ENCODE measurements at regions not wholly inside any gene's neighbourhood (a gene's known extent, or its start where the extent isn't known, plus 50 kb on each side); places are given as distances from the start of the nearest gene placed in this dataset.
"Not testable (repeated sequence)": the region's sequence is repeated elsewhere in the genome, so short reads cannot be mapped to it uniquely, and the experiment has no call there.

DNA sequence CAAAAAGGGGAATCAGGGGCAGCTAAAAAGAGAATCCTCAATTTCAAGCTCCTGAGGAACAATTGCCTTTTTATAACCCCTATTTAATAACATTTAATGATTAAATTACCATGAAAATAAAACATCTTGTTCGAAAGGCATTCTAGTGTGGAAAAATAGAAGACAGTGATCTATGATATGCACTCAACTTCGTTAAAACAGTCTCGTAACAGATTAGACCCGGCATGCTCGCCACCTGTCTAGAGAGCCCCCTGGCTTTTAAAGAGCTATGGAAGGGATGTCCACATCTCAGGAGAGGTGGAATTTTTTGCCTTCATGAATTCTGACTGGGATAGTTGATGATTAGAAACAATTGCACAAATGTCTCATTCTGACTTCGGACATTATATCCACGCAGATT, 153.7 kb upstream of the MDFIC2 start:
- H3K9me3 ChIP-seq (replicated peaks), result no peaks in the 10 kb centered on the region
- TF ChIP-seq, protein P1, sequence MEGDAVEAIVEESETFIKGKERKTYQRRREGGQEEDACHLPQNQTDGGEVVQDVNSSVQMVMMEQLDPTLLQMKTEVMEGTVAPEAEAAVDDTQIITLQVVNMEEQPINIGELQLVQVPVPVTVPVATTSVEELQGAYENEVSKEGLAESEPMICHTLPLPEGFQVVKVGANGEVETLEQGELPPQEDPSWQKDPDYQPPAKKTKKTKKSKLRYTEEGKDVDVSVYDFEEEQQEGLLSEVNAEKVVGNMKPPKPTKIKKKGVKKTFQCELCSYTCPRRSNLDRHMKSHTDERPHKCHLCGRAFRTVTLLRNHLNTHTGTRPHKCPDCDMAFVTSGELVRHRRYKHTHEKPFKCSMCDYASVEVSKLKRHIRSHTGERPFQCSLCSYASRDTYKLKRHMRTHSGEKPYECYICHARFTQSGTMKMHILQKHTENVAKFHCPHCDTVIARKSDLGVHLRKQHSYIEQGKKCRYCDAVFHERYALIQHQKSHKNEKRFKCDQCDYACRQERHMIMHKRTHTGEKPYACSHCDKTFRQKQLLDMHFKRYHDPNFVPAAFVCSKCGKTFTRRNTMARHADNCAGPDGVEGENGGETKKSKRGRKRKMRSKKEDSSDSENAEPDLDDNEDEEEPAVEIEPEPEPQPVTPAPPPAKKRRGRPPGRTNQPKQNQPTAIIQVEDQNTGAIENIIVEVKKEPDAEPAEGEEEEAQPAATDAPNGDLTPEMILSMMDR (IDR thresholded peaks at IDR 0.05; ENCODE audit: borderline replicate concordance), result no peak

DNA sequence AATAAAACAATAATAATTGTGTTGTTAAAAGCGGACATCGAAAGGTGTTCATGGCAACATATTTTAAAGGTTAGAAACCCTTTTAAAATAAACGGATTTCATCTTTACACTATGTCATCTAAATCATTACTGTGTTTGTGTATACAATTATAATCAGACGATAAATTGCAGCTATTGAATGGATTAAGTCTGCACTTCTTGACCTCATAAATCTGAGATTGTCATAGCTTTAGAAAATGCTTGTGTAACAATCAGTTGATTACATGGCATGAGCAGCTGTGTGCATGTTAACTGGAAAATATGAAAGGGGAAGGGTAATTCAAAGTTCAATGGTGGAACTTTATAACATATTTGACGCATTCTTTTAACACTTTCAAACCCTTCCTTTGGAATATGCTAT, 152.4 kb upstream of the MDFIC2 start:
- no peak overlapping the region for H3K4me3 ChIP-seq
- no peak for DNase-seq
- TF ChIP-seq, protein P1 (IDR thresholded peaks at IDR 0.05; ENCODE audit: borderline replicate concordance), result no peak
- H3K27ac ChIP-seq (replicated peaks), result no peak overlapping the region
- peaks cover 8% of the 10 kb centered on the region for H3K27me3 ChIP-seq (ENCODE audit: low read depth)
- no peaks in the 10 kb centered on the region for H3K9me3 ChIP-seq (replicated peaks)
- H3K36me3 ChIP-seq, result no peaks in the 10 kb centered on the region
- intact Hi-C loops (cut with micrococcal nuclease), result no loop called here
- H3K4me1 ChIP-seq, result no peaks in the 10 kb centered on the region

More for the DNA sequence above, 153.7 kb upstream of the MDFIC2 start:
- DNase-seq, result no peak
- Histone ChIP-seq H3K4me3 (no peak overlapping the region), H3K27ac (replicated peaks) (no peak overlapping the region), H3K36me3 (no peaks in the 10 kb centered on the region), H3K27me3 (ENCODE audit: low read depth) (peaks cover 8% of the 10 kb centered on the region), H3K4me1 (no peaks in the 10 kb centered on the region)
- intact Hi-C loops (cut with micrococcal nuclease), result no loop called here

GRCh38 chr3:70464465-70464864, 152.0 kb upstream of the MDFIC2 start:
- Histone ChIP-seq H3K4me3 (no peak overlapping the region), H3K4me1 (no peaks in the 10 kb centered on the region), H3K27ac (replicated peaks) (no peak overlapping the region), H3K27me3 (ENCODE audit: low read depth) (peaks cover 8% of the 10 kb centered on the region), H3K9me3 (replicated peaks) (no peaks in the 10 kb centered on the region), H3K36me3 (no peaks in the 10 kb centered on the region)
- intact Hi-C loops (cut with micrococcal nuclease), result no loop called here
- TF ChIP-seq, protein P1 (IDR thresholded peaks at IDR 0.05; ENCODE audit: borderline replicate concordance), result no peak
- no peak for DNase-seq

DNA sequence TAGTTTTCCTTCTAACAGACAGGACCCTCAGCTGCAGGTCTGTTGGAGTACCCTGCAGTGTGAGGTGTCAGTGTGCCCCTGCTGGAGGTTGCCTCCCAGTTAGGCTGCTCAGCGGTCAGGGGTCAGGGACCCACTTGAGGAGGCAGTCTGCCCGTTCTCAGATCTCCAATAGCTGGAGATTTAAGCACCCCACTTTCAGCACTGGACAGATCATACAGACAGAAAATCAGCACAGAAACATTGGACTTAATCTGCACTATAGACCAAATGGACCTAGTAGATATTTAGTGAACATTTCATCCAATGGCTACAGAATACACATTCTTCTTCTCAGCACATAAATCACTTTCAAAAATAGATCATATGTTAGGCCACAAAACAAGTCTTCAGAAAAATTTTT, 137.8 kb upstream of the MDFIC2 start:
- H3K4me3 ChIP-seq; H3K27ac ChIP-seq (replicated peaks); intact Hi-C loops (cut with micrococcal nuclease); H3K27me3 ChIP-seq (ENCODE audit: low read depth); H3K36me3 ChIP-seq; H3K4me1 ChIP-seq; DNase-seq: not testable (repeated sequence)
- peaks cover 31% of the 10 kb centered on the region for H3K9me3 ChIP-seq (replicated peaks)

GRCh38 chr3:70435422-70435821, 123.0 kb upstream of the MDFIC2 start:
- H3K36me3 ChIP-seq; H3K9me3 ChIP-seq (replicated peaks); DNase-seq; H3K27me3 ChIP-seq (ENCODE audit: low read depth); H3K27ac ChIP-seq (replicated peaks); H3K4me3 ChIP-seq; intact Hi-C loops (cut with micrococcal nuclease); H3K4me1 ChIP-seq: not testable (repeated sequence)

GRCh38 chr3:70433091-70433490, 120.7 kb upstream of the MDFIC2 start:
- no peaks in the 10 kb centered on the region for H3K9me3 ChIP-seq (replicated peaks)
- H3K27ac ChIP-seq (replicated peaks), result no peak overlapping the region
- H3K4me3 ChIP-seq, result no peak overlapping the region
- no peak for DNase-seq
- TF ChIP-seq, protein P1 (IDR thresholded peaks at IDR 0.05; ENCODE audit: borderline replicate concordance), result no peak
- intact Hi-C loops (cut with micrococcal nuclease), result no loop called here
- no peaks in the 10 kb centered on the region for H3K27me3 ChIP-seq (ENCODE audit: low read depth)
- no peaks in the 10 kb centered on the region for H3K36me3 ChIP-seq
- H3K4me1 ChIP-seq, result no peaks in the 10 kb centered on the region

GRCh38 chr3:70431911-70432310, 119.5 kb upstream of the MDFIC2 start:
- H3K27me3 ChIP-seq (ENCODE audit: low read depth), result no peaks in the 10 kb centered on the region
- no peak overlapping the region for H3K4me3 ChIP-seq
- no peaks in the 10 kb centered on the region for H3K4me1 ChIP-seq
- DNase-seq, result no peak
- H3K27ac ChIP-seq (replicated peaks), result no peak overlapping the region
- intact Hi-C loops (cut with micrococcal nuclease), result no loop called here
- H3K9me3 ChIP-seq (replicated peaks), result no peaks in the 10 kb centered on the region
- TF ChIP-seq, protein P1 (IDR thresholded peaks at IDR 0.05; ENCODE audit: borderline replicate concordance), result no peak
- no peaks in the 10 kb centered on the region for H3K36me3 ChIP-seq

All from left ventricle myocardium inferior (tissue), 1 donor.